CD1c-positive myeloid dendritic cell (primary cell): ENCODE measurements at regions not wholly inside any gene's neighbourhood (a gene's known extent, or its start where the extent isn't known, plus 50 kb on each side); places are given as distances from the start of the nearest gene placed in this dataset.

Experiments
- DNase-seq: peaks from one replicate; pipeline ENCODE4 v3.0.0-alpha.2; 2016; ENCODE audit errors: extremely low spot score

DNA sequence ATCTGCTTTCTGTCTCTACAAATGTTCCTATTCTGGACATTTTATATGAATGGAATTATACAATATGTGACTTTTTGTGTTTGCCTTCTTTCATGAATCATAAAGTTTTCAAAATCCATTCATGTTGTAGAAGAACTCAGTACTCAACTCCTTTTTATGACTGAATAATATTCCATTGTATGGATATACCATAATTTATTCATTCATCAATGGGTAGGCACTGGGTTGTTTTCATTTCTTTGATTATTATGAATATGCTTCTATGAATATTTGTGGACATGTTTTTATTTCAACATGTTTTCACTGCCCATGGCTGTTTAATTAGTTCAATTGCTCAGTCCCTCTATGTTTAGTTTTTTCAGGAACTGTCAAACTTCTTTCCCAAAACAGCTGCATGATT lies 76.5 kb upstream of the GTSF1L start:
- DNase-seq, result no peak

DNA sequence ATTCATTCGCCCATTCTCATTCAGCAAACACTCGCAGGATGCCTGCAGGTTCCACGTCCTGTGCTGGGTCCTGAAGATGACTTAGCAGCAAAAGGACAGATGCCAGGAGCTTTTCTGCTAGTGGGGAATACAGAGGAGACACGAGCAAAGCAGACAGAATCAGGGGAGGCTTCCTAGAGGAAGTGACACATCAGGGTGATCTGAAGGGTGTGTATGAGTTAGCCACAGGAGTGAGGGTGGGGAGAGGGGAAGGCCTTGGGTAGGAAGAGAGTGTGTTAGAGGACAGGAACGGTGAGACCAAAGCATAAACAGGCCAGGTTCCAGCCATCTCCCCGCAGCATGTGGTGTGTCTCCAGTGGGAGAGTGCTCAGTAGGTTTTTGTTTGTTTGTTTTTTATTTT lies 73.4 kb upstream of the GTSF1L start:
- no peak for DNase-seq

DNA sequence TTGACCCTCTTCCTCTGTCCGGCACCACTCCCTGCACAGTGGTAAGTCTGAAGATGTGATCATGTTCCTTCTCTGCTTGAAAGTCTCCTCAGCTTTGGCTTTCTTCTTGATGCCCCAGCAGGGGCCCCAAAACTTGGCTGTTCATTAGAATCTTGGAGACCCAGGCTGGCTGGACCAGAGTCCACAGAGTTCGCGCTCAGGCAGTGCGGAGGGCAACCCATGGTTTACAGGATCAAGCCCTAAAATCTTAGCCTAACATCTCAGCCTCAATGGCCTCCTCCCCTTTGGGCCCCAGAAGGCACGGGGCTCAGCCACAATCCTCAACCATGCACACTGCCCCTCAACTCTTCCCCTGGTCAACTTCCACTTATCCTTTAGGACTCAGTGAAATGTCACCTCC lies 72.9 kb upstream of the GTSF1L start:
- no peak for DNase-seq

DNA sequence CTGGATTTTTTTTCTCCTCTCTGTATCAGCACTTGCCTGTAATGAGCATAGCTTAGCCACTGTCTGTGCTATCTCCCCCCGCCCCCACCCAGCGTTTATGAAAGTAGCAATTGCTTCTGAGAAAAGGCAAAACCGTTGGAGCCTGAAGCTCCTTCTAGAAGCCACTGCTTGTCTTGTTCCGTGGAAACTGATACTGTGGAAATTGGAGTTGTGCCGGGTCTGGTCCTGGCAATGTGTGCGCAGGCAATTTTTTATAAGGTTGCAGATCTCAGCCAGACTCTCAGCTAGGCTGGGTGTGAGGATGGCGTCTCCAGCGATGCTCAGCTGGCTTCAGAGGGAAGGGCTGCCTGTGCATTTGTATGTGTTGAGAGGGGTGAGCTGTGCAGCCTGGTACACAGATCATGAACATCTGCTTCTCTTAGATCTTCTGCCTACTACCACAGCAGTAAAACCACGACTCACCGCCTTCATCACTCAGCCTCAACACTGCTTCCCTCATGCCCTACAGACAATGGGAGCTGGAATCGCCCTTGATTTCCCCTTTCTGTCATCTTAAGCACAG lies 72.4 kb upstream of the GTSF1L start:
- DNase-seq, result no peak

DNA sequence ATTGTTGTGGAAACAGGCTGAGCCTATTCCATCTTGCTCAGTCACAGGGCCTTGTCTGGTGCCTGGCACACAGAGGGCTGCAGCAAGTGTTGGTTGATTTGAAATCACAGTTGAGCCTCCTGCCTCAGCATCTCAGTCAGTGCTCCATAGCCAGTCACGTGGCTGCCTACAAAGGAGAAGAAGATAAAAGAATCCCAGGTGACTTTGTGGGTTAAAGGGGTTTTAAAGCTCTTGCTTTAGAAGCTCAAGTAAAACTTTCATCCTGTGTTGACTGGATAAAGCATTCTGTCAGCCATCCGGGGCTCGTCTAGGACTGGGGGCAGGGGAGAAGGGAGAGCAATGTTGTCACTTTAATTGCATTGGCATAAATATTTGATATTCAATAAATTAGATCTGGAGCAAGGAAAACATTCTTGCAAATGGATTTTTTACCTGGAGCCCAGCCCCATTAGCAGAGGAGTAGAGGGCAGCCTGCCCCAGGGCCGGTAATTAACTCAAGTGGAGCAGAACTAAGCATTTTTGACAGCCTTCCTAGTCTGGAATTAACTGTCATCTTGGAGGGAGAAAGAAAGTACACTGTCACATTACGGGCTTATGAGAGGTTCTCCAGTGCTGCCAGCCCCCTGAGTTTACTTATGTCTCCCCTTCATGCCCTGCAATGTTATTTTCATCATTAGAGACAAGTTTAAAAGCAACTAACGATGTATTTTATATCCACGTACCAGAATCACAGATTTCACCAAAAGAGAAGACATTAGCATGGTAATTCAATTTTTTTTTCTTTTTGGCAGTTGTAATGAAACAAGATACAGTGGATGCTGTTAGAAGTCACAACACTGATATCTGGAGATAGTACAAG lies 71.7 kb upstream of the GTSF1L start:
- DNase-seq, result no peak

GRCh38 chr20:43794326-43794725 lies 67.5 kb upstream of the GTSF1L start:
- DNase-seq, result no peak

DNA sequence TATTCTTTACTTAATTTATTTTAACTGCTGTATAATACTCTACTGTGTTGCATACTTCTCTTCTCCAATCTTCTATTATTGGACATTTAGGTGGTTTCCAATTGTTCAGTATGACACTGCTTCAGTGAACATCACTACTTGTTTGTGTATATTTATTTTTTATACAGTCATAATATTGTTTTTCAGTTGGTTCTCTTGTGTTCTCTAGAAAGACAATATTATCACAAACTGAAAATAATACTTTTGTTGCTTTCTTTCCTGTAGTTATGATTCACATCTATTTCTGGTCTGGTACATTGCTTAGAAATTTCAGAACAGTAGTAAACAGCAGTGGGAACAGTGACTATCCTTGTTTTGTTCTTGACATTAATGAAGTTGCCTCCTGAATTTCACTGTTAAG lies 62.8 kb upstream of the GTSF1L start:
- DNase-seq, result no peak

- no peak for DNase-seq
Measured at GRCh38 chr20:43787937-43788336, 61.1 kb upstream of the GTSF1L start.

DNA sequence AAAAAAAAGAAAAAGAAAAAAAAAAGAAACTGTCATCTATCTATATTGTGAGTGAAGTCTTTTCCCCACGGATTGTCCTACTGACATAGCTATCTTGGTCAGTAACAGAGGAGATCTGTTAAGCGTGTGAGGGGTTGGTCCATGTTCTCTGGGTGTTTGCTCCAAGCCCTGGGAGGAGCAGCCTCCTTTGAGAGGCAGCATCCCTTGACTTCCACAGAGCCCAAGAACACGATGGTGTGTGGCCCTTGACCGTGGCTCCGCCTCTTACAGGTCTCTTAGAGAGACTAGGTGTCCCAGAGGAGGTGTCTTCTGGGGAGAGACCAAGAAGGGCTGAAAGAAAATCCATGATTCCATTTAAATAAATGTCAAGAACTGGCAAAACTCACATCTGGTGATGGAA lies 60.1 kb upstream of the GTSF1L start:
- DNase-seq, result no peak

- no peak for DNase-seq
Measured at GRCh38 chr20:43781215-43781614, 54.4 kb upstream of the GTSF1L start.

DNA sequence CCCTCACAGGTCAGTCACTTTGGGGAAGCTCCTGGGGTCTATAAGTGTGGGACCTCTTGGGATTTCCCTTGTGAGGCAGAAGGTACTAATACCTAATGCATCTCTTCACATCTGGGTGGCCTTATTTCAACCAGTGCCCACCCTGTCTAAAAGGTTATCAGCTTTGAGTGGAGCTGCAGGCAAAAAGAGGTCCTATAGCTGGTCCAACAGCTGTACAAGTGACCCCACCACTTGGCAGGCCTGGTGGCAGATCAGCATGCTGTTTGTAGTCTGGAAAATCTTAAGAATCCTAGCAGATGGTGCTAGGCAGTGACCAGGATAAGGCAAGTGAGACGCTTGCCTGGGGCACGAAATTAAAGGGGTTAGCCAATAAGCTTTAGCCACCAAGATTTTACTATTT lies 51.6 kb upstream of the GTSF1L start:
- no peak for DNase-seq

DNA sequence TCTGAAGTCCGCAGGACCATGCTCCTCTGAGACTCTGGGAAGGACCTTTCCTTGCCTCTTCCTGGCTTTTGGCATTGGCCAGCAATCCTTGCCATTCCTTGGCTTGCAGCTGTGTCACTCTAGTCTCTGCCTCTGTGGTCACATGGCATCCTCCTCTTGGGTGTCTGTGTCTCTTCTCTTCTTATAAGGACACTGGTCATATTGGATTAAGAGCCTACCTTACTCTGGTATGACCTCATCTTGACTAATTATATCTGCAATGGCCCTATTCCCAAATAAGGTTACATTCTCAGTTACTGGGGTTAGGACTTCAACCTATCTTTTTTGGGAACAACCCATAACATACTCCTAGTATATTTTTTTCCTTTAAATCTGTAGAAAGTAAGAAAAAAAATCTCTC lies 49.9 kb upstream of the GTSF1L start:
- DNase-seq, result no peak
